HG03354 (cell line): ENCODE measurements at regions not wholly inside any gene's neighbourhood (a gene's known extent, or its start where the extent isn't known, plus 50 kb on each side); places are given as distances from the start of the nearest gene placed in this dataset.
A peak's percentile ranks its signal among the peaks of the same experiment; 100 is the strongest.

Experiments
- ATAC-seq: cut with Tn5 transposase; IDR thresholded peaks from one replicate; pipeline ENCODE4 v1.9.1; 2021; ENCODE audit warnings: mild to moderate bottlenecking; ENCODE audit not compliant: unreplicated experiment, poor library complexity, severe bottlenecking

GRCh38 chr11:80163441-80163840 lies 722.6 kb upstream of the TENM4 start:
- no peak for ATAC-seq

GRCh38 chr11:80163011-80163410 lies 722.2 kb upstream of the TENM4 start:
- no peak for ATAC-seq

- no peak for ATAC-seq
Measured at GRCh38 chr11:80162387-80162786, 721.6 kb upstream of the TENM4 start.

GRCh38 chr11:80157447-80157846 lies 716.6 kb upstream of the TENM4 start:
- no peak for ATAC-seq

- ATAC-seq: no peak
Measured at GRCh38 chr11:80156062-80156461, 715.2 kb upstream of the TENM4 start.

GRCh38 chr11:80155412-80156017 lies 714.7 kb upstream of the TENM4 start:
- peak; percentile 80 for ATAC-seq

GRCh38 chr11:80146232-80146631 lies 705.4 kb upstream of the TENM4 start:
- ATAC-seq: no peak

- ATAC-seq: peak; percentile 77
Measured at GRCh38 chr11:80144897-80145594, 704.2 kb upstream of the TENM4 start.

- ATAC-seq: no peak
Measured at GRCh38 chr11:80136991-80137390, 696.2 kb upstream of the TENM4 start.

- ATAC-seq: no peak
Measured at GRCh38 chr11:80129396-80129795, 688.6 kb upstream of the TENM4 start.

- ATAC-seq: no peak
Measured at GRCh38 chr11:80122211-80122610, 681.4 kb upstream of the TENM4 start.

- ATAC-seq: no peak
Measured at GRCh38 chr11:80118073-80118472, 677.2 kb upstream of the TENM4 start.

GRCh38 chr11:80116796-80117195 lies 676.0 kb upstream of the TENM4 start:
- ATAC-seq: no peak

- ATAC-seq: no peak
Measured at GRCh38 chr11:80109652-80110051, 668.8 kb upstream of the TENM4 start.

- ATAC-seq: no peak
Measured at GRCh38 chr11:80109031-80109430, 668.2 kb upstream of the TENM4 start.

- ATAC-seq: no peak
Measured at GRCh38 chr11:80107415-80107814, 666.6 kb upstream of the TENM4 start.

GRCh38 chr11:80104191-80104590 lies 663.4 kb upstream of the TENM4 start:
- ATAC-seq: no peak

- ATAC-seq: no peak
Measured at GRCh38 chr11:80103142-80103859, 662.5 kb upstream of the TENM4 start.

GRCh38 chr11:80097146-80097545 lies 656.3 kb upstream of the TENM4 start:
- ATAC-seq: no peak

GRCh38 chr11:80096736-80097135 lies 655.9 kb upstream of the TENM4 start:
- no peak for ATAC-seq

GRCh38 chr11:80086496-80087055 lies 645.7 kb upstream of the TENM4 start:
- ATAC-seq: no peak
